Nephron progenitor cell (in vitro differentiated cells): ENCODE measurements at regions not wholly inside any gene's neighbourhood (a gene's known extent, or its start where the extent isn't known, plus 50 kb on each side); places are given as distances from the start of the nearest gene placed in this dataset.

Experiments used
- DNase-seq: peaks from one replicate; pipeline ENCODE4 v3.0.0; 2021
- H3K27ac Mint-ChIP-seq: 2 replicates; pipeline ENCODE4 v1.8.0; 2021; ENCODE audit warnings: mild to moderate bottlenecking, moderate library complexity, mixed read lengths
- H3K27me3 Mint-ChIP-seq: 2 replicates; pipeline ENCODE4 v1.8.0; 2021; ENCODE audit warnings: mild to moderate bottlenecking, low read depth, mixed read lengths; ENCODE audit not compliant: poor library complexity
- H3K36me3 Mint-ChIP-seq: 2 replicates; pipeline ENCODE4 v1.8.0; 2021; ENCODE audit warnings: low read depth, mixed read lengths
- H3K4me1 Mint-ChIP-seq: 2 replicates; pipeline ENCODE4 v1.8.0; 2021; ENCODE audit warnings: mixed read lengths
- H3K4me3 Mint-ChIP-seq: 2 replicates; pipeline ENCODE4 v1.8.0; 2021; ENCODE audit warnings: mild to moderate bottlenecking, moderate library complexity, mixed read lengths
- H3K9me3 Mint-ChIP-seq: 2 replicates; pipeline ENCODE4 v1.8.0; 2021; ENCODE audit warnings: mild to moderate bottlenecking, moderate library complexity, mixed read lengths
- TF ChIP-seq, protein P1 (sequence below): fragments of 200-600 bp; sonication (generic); IDR thresholded peaks from 2 replicates; pipeline ENCODE4 v1.5.0; 2021; ENCODE audit warnings: antibody characterized with exemption

DNA sequence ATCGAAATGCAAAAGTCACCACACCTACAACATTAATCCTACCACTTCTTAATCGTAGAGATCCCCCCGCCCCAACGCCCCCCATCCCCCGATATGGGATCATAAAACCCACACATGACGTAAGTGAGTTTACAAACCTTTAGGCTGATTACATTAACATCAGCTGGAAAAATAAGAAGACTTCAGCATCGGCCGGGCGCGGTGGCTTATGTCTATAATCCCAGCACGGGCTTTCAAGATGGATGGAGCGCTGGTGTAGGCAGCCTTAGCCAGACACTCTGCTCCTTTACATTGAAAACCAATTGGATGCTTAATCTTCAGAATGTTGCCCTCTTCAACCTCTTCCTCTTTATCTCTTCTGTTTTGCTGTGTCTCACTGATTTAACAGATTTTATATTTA is 1376.0 kb downstream of the MAT2B start:
- no peak overlapping the region for H3K27ac Mint-ChIP-seq
- H3K27me3 Mint-ChIP-seq = no peaks in the 10 kb centered on the region
- H3K4me1 Mint-ChIP-seq = peaks cover 5% of the 10 kb centered on the region
- peaks cover 6% of the 10 kb centered on the region for H3K9me3 Mint-ChIP-seq
- no peaks in the 10 kb centered on the region for H3K36me3 Mint-ChIP-seq
- no peak overlapping the region for H3K4me3 Mint-ChIP-seq
- TF ChIP-seq, protein P1, sequence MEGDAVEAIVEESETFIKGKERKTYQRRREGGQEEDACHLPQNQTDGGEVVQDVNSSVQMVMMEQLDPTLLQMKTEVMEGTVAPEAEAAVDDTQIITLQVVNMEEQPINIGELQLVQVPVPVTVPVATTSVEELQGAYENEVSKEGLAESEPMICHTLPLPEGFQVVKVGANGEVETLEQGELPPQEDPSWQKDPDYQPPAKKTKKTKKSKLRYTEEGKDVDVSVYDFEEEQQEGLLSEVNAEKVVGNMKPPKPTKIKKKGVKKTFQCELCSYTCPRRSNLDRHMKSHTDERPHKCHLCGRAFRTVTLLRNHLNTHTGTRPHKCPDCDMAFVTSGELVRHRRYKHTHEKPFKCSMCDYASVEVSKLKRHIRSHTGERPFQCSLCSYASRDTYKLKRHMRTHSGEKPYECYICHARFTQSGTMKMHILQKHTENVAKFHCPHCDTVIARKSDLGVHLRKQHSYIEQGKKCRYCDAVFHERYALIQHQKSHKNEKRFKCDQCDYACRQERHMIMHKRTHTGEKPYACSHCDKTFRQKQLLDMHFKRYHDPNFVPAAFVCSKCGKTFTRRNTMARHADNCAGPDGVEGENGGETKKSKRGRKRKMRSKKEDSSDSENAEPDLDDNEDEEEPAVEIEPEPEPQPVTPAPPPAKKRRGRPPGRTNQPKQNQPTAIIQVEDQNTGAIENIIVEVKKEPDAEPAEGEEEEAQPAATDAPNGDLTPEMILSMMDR = no peak
- no peak for DNase-seq

DNA sequence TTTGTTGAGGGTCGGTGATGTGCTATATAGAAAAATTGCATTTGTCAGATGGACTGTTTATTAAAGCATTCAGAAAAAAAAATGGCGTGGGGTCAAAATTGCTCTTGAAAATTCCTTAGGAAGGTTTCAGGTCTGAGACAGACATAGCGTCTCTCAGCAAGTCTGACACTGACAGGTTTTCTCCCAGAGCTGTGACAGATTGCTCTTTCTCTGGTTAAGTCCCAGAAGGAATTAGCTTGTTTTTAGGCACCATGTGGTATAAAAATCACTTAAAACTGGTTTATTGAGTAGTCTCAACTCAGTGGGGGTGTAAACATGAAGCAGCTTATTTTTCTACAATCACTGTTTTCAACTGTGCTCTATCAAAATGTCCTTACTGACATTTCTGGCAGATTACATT is 1379.8 kb downstream of the MAT2B start:
- peaks cover 5% of the 10 kb centered on the region for H3K4me1 Mint-ChIP-seq
- DNase-seq = no peak
- no peaks in the 10 kb centered on the region for H3K9me3 Mint-ChIP-seq
- H3K27ac Mint-ChIP-seq = no peak overlapping the region
- no peaks in the 10 kb centered on the region for H3K36me3 Mint-ChIP-seq
- H3K27me3 Mint-ChIP-seq = no peaks in the 10 kb centered on the region
- TF ChIP-seq, protein P1 = no peak
- H3K4me3 Mint-ChIP-seq = no peak overlapping the region

DNA sequence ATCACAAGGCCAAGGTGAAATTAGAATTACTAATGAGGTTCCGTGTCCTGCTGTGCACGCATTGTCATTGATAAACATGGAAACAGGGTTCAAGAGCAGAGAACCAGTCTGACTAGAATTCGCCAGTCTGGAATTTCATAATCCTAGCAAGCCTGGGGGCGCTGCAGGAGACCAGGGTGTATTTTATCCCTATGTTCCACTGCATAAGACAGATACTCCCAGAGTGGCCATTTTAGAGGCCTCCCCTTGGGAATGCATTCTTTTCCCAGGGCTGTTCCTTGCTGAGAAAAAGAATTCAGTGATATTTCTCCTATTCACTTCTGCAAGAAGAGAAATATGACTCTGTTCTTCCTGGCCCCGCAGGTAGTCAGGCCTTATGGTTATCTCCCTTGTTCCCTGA is 1387.7 kb downstream of the MAT2B start:
- Mint-ChIP-seq H3K9me3 (peaks cover 16% of the 10 kb centered on the region), H3K4me3 (no peak overlapping the region), H3K27me3 (no peaks in the 10 kb centered on the region), H3K36me3 (no peaks in the 10 kb centered on the region), H3K27ac (no peak overlapping the region), H3K4me1 (no peaks in the 10 kb centered on the region)
- TF ChIP-seq, protein P1 = no peak
- no peak for DNase-seq

DNA sequence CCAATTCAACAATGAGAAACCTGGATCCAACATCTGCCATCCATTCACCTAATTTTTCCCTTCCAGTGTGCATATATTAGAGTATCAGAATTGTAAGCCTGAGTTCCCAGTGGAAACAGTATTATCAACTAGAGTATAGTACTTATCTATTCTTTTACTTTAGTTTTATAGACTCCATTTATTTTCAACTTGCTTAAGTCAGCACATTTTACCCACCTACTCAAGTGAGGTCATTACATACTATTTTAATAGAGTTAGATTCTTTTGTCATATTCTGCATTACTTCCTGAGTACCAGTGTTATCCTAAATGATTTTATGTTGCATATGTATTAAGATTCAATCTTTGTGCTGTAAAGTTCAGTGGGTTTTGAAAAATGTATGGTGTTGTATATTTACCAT is 1393.3 kb downstream of the MAT2B start:
- no peak overlapping the region for H3K4me3 Mint-ChIP-seq
- no peaks in the 10 kb centered on the region for H3K27me3 Mint-ChIP-seq
- DNase-seq = no peak
- H3K9me3 Mint-ChIP-seq = peaks cover under 1% of the 10 kb centered on the region
- no peaks in the 10 kb centered on the region for H3K4me1 Mint-ChIP-seq
- H3K27ac Mint-ChIP-seq = no peak overlapping the region
- no peaks in the 10 kb centered on the region for H3K36me3 Mint-ChIP-seq
- TF ChIP-seq, protein P1 = no peak

DNA sequence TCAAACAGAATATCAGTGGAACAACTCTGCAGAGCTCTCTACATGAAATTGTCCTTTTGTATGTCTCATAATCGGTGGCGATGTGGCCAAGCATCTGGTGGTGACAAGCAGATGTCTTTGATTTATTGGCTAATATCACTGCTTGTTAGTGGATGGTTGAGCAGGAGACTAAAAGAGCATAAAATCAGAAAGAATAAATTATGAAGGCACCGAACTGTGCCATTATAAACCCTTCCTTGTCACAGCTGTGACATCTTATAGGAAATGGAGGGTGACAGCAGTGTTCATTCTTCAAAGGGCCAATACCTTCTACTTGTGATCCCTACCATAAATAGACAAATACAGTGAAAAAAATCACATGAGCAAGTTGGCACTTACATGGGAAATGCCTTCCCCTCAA is 1404.3 kb downstream of the MAT2B start:
- no peaks in the 10 kb centered on the region for H3K9me3 Mint-ChIP-seq
- H3K27ac Mint-ChIP-seq = no peak overlapping the region
- TF ChIP-seq, protein P1 = no peak
- no peaks in the 10 kb centered on the region for H3K27me3 Mint-ChIP-seq
- H3K4me3 Mint-ChIP-seq = no peak overlapping the region
- H3K4me1 Mint-ChIP-seq = no peaks in the 10 kb centered on the region
- no peak for DNase-seq
- no peaks in the 10 kb centered on the region for H3K36me3 Mint-ChIP-seq

DNA sequence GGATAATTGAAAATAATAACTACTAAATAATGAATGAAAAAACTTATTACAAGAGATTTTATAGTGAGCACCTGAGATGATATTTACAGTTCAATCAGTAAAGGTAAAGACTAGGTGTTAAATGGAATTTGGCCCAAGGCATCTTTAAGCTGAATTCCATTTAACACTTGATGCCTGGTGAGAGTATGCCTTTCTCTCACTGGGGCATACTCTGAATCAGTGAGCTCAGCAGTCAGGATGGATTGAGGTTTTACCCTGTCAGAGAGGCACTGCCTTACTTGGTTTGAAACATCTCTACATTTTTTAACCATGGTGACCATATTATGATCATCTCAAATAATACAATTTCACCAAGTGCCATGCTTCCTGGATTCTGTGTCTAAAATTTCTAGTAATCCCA is 1416.3 kb downstream of the MAT2B start:
- TF ChIP-seq, protein P1 = no peak
- peaks cover 53% of the 10 kb centered on the region for H3K9me3 Mint-ChIP-seq
- no peak for DNase-seq
- H3K4me1 Mint-ChIP-seq = no peaks in the 10 kb centered on the region
- H3K36me3 Mint-ChIP-seq = no peaks in the 10 kb centered on the region
- no peak overlapping the region for H3K27ac Mint-ChIP-seq
- no peaks in the 10 kb centered on the region for H3K27me3 Mint-ChIP-seq
- no peak overlapping the region for H3K4me3 Mint-ChIP-seq
